Colonic mucosa (tissue), 4 donors: ENCODE measurements at regions not wholly inside any gene's neighbourhood (a gene's known extent, or its start where the extent isn't known, plus 50 kb on each side); places are given as distances from the start of the nearest gene placed in this dataset.
A peak's percentile ranks its signal among the peaks of the same experiment; 100 is the strongest.
"Not testable (repeated sequence)": the region's sequence is repeated elsewhere in the genome, so short reads cannot be mapped to it uniquely, and the experiment has no call there.

Experiments
- DNase-seq: peaks from one replicate; pipeline ENCODE4 v3.0.0-alpha.2; 2020
- H3K27ac ChIP-seq: fragments of 200-600 bp; one replicate; pipeline ENCODE4 v1.8.0; 2021
- H3K27me3 ChIP-seq: fragments of 200-600 bp; one replicate; pipeline ENCODE4 v1.8.0; 2021
- H3K36me3 ChIP-seq: fragments of 200-600 bp; one replicate; pipeline ENCODE4 v1.8.0; 2021
- H3K4me1 ChIP-seq: fragments of 200-600 bp; one replicate; pipeline ENCODE4 v1.8.0; 2021; ENCODE audit warnings: mild to moderate bottlenecking
- H3K4me3 ChIP-seq: fragments of 200-600 bp; one replicate; pipeline ENCODE4 v1.8.0; 2021
- H3K9ac ChIP-seq, 2 donors: one replicate each; pipeline ENCODE4 v1.7.0; 2013; ENCODE audit warnings: control low read depth in 2 of 2, low read depth in 2 of 2, low read length in 2 of 2
- H3K9me3 ChIP-seq: fragments of 200-600 bp; one replicate; pipeline ENCODE4 v1.8.0; 2021
- intact Hi-C: fragments of 100-400 bp; cut with DNase I; formaldehyde crosslinking; loops from one replicate; pipeline ENCODE4 v1.14.1; 2022
- TF ChIP-seq, protein P1 (sequence below): fragments of 200-600 bp; IDR thresholded peaks from one replicate; pipeline ENCODE4 v1.8.0; 2022; ENCODE audit warnings: antibody characterized with exemption, mild to moderate bottlenecking
- donor health status: healthy.
- donor health status: DM: no; HTN: no; CAD: no.
- donor health status: DM: no; HTN: no; CAD: no.

GRCh38 chr3:177349384-177349783, 152.1 kb upstream of the TBL1XR1 start:
- DNase-seq = no peak
- no peak overlapping the region for H3K9ac ChIP-seq
- no peak overlapping the region for H3K27ac ChIP-seq
- intact Hi-C loops = no loop called here
- H3K36me3 ChIP-seq = no peaks in the 10 kb centered on the region
- TF ChIP-seq, protein P1, sequence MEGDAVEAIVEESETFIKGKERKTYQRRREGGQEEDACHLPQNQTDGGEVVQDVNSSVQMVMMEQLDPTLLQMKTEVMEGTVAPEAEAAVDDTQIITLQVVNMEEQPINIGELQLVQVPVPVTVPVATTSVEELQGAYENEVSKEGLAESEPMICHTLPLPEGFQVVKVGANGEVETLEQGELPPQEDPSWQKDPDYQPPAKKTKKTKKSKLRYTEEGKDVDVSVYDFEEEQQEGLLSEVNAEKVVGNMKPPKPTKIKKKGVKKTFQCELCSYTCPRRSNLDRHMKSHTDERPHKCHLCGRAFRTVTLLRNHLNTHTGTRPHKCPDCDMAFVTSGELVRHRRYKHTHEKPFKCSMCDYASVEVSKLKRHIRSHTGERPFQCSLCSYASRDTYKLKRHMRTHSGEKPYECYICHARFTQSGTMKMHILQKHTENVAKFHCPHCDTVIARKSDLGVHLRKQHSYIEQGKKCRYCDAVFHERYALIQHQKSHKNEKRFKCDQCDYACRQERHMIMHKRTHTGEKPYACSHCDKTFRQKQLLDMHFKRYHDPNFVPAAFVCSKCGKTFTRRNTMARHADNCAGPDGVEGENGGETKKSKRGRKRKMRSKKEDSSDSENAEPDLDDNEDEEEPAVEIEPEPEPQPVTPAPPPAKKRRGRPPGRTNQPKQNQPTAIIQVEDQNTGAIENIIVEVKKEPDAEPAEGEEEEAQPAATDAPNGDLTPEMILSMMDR = no peak
- H3K4me3 ChIP-seq = no peak overlapping the region
- H3K4me1 ChIP-seq = peaks cover 11% of the 10 kb centered on the region
- H3K27me3 ChIP-seq = no peaks in the 10 kb centered on the region
- no peaks in the 10 kb centered on the region for H3K9me3 ChIP-seq

GRCh38 chr3:177350121-177350520, 152.8 kb upstream of the TBL1XR1 start:
- intact Hi-C loops = no loop called here
- Histone ChIP-seq H3K9me3 (no peaks in the 10 kb centered on the region), H3K4me3 (no peak overlapping the region), H3K4me1 (peaks cover 6% of the 10 kb centered on the region), H3K27me3 (no peaks in the 10 kb centered on the region), H3K9ac (no peak overlapping the region), H3K36me3 (no peaks in the 10 kb centered on the region), H3K27ac (no peak overlapping the region)
- no peak for DNase-seq
- TF ChIP-seq, protein P1 = no peak

DNA sequence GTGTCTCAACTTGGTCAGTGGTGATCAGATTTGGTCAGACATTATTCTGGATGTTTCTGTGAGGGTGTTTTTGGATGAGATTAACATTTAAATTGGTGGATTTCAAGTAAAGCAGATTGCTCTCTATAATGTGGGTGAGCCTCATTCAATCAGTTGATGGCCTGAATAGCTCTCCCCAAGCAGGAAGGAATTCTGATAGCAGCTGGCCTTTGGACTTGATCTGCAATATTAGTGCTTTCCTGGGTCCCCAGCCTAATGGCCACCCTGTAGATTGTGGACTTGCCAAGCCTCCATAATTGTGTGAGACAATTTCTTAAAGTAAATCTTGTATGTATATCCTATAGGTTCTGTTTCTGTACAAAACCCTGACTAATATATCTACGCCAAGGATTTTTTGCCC, 153.9 kb upstream of the TBL1XR1 start:
- intact Hi-C loops = no loop called here
- peak overlapping the region in 1 of 2 donors; percentile 59 for H3K9ac ChIP-seq
- H3K27ac ChIP-seq = peak overlapping the region; percentile 88
- no peaks in the 10 kb centered on the region for H3K9me3 ChIP-seq
- no peaks in the 10 kb centered on the region for H3K27me3 ChIP-seq
- no peak for DNase-seq
- H3K4me3 ChIP-seq = no peak overlapping the region
- H3K4me1 ChIP-seq = peaks cover under 1% of the 10 kb centered on the region
- H3K36me3 ChIP-seq = no peaks in the 10 kb centered on the region
- TF ChIP-seq, protein P1 = no peak

- H3K4me3 ChIP-seq = no peak overlapping the region
- TF ChIP-seq, protein P1 = no peak
- H3K9me3 ChIP-seq = no peaks in the 10 kb centered on the region
- no peaks in the 10 kb centered on the region for H3K36me3 ChIP-seq
- no peaks in the 10 kb centered on the region for H3K27me3 ChIP-seq
- peak overlapping the region; percentile 88 for H3K27ac ChIP-seq
- DNase-seq = no peak
- H3K9ac ChIP-seq = peak overlapping the region in 1 of 2 donors; percentile 59
- intact Hi-C loops = no loop called here
- H3K4me1 ChIP-seq = no peaks in the 10 kb centered on the region
Observed at GRCh38 chr3:177351757-177352158, 154.5 kb upstream of the TBL1XR1 start.

DNA sequence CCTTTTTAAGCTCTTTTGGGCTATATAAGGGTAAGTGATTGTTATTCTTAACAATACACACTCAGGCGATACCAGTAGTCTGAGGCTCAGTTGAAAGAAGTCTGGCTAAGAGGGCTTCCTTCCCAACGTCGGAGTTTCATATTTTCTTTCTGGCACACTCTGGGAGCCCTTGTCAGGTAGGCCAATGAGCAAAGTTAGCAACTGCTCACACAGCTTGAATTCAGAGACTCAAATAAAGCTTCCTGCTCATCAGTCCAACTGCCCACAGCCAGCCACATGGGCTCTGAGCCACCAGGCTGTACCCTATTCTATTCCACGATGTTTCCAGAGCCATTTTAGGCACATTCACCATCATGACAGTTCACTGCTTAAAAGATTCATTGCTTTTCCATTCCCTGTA, 155.1 kb upstream of the TBL1XR1 start:
- H3K4me1 ChIP-seq = peaks cover under 1% of the 10 kb centered on the region
- TF ChIP-seq, protein P1 = no peak
- no peaks in the 10 kb centered on the region for H3K36me3 ChIP-seq
- peak overlapping the region in 1 of 2 donors; percentile 59 for H3K9ac ChIP-seq
- H3K4me3 ChIP-seq = no peak overlapping the region
- no peak for DNase-seq
- H3K9me3 ChIP-seq = no peaks in the 10 kb centered on the region
- no peaks in the 10 kb centered on the region for H3K27me3 ChIP-seq
- intact Hi-C loops = no loop called here
- H3K27ac ChIP-seq = peak overlapping the region; percentile 88

GRCh38 chr3:177353140-177353539, 155.9 kb upstream of the TBL1XR1 start:
- peaks cover 7% of the 10 kb centered on the region for H3K4me1 ChIP-seq
- intact Hi-C loops = no loop called here
- no peaks in the 10 kb centered on the region for H3K9me3 ChIP-seq
- no peak overlapping the region for H3K9ac ChIP-seq
- DNase-seq = no peak
- TF ChIP-seq, protein P1 = no peak
- H3K36me3 ChIP-seq = no peaks in the 10 kb centered on the region
- H3K27ac ChIP-seq = no peak overlapping the region
- H3K27me3 ChIP-seq = no peaks in the 10 kb centered on the region
- H3K4me3 ChIP-seq = no peak overlapping the region

GRCh38 chr3:177353879-177354278, 156.6 kb upstream of the TBL1XR1 start:
- H3K9ac ChIP-seq, DNase-seq, H3K27ac ChIP-seq, intact Hi-C loops, H3K36me3 ChIP-seq, H3K4me3 ChIP-seq, H3K27me3 ChIP-seq, H3K9me3 ChIP-seq: not testable (repeated sequence)
- H3K4me1 ChIP-seq = peaks cover 10% of the 10 kb centered on the region
